Vagina (tissue), 2 donors: ENCODE measurements at regions not wholly inside any gene's neighbourhood (a gene's known extent, or its start where the extent isn't known, plus 50 kb on each side); places are given as distances from the start of the nearest gene placed in this dataset.
A peak's percentile ranks its signal among the peaks of the same experiment; 100 is the strongest.

ENCODE experiments used
- DNase-seq, 2 donors: peaks; one replicate each; pipeline ENCODE4 v3.0.0-alpha.2; 2017; ENCODE audit errors: extremely low spot score in 2 of 2
- H3K27ac ChIP-seq: fragments of 200-600 bp; sonication (generic); one replicate; pipeline ENCODE4 v1.5.1; 2019
- H3K27me3 ChIP-seq: fragments of 200-600 bp; sonication (generic); one replicate; pipeline ENCODE4 v1.5.1; 2019
- H3K36me3 ChIP-seq, 2 donors: fragments of 200-600 bp; sonication (generic); one replicate each; pipeline ENCODE4 v1.5.1; 2017 to 2019
- H3K4me1 ChIP-seq: fragments of 200-600 bp; sonication (generic); one replicate; pipeline ENCODE4 v1.5.1; 2019
- H3K4me3 ChIP-seq, 2 donors: fragments of 200-600 bp; sonication (generic); 1 replicate in 1 of 2; 2 replicates in 1 of 2; pipeline ENCODE4 v1.5.1; 2016 to 2019
- H3K9me3 ChIP-seq: fragments of 200-600 bp; sonication (generic); one replicate; pipeline ENCODE4 v1.5.1; 2019
- CTCF ChIP-seq, 3 experiments: fragments of 450-650 bp in 2 of 3; fragments of 200-600 bp in 1 of 3; sonication (generic) in 1 of 3; IDR thresholded peaks; one replicate each; pipeline ENCODE4 v1.5.1; 2017 to 2019; ENCODE audit warnings: antibody characterized with exemption in 3 of 3, mild to moderate bottlenecking in 2 of 3, moderate library complexity in 2 of 3
- POLR2A ChIP-seq, 2 donors: fragments of 450-650 bp; IDR thresholded peaks; one replicate each; pipeline ENCODE4 v1.6.1; 2017; ENCODE audit warnings: antibody characterized with exemption in 2 of 2, mild to moderate bottlenecking in 2 of 2, moderate library complexity in 2 of 2
- POLR2AphosphoS5 ChIP-seq, 2 donors: sonication (generic); formaldehyde crosslinking; IDR thresholded peaks; one replicate each; pipeline ENCODE4 v1.9.0; 2017; ENCODE audit warnings: antibody characterized with exemption in 2 of 2, mild to moderate bottlenecking in 2 of 2, low read depth in 1 of 2; ENCODE audit not compliant: insufficient read depth in 1 of 2
- intact Hi-C: fragments of 100-400 bp; cut with DNase I; formaldehyde crosslinking; loops from one replicate; pipeline ENCODE4 v1.15.1; 2023

- Histone ChIP-seq H3K4me1 (no peaks in the 10 kb centered on the region), H3K36me3 (no peaks in the 10 kb centered on the region), H3K27me3 (no peaks in the 10 kb centered on the region), H3K27ac (no peak overlapping the region), H3K9me3 (no peaks in the 10 kb centered on the region), H3K4me3 (no peak overlapping the region)
- DNase-seq: no peak
- intact Hi-C loops: no loop called here
- TF ChIP-seq POLR2AphosphoS5 (IDR thresholded peaks at IDR 0.05; ENCODE audit: insufficient read depth in 1 of 2, low read depth in 1 of 2): no peak
- TF ChIP-seq CTCF (IDR thresholded peaks at IDR 0.05): no peak
- no peak for TF ChIP-seq POLR2A (IDR thresholded peaks at IDR 0.05)
These were observed 424.5 kb downstream of the DMAC1 start for GRCh38 chr9:7375013-7375511.

GRCh38 chr9:7370988-7371387 is 428.6 kb downstream of the DMAC1 start:
- intact Hi-C loops: no loop called here
- Histone ChIP-seq H3K27me3 (no peaks in the 10 kb centered on the region), H3K4me1 (peaks cover 9% of the 10 kb centered on the region), H3K4me3 (no peak overlapping the region), H3K36me3 (no peaks in the 10 kb centered on the region), H3K27ac (no peak overlapping the region), H3K9me3 (no peaks in the 10 kb centered on the region)
- DNase-seq: no peak
- TF ChIP-seq POLR2A (IDR thresholded peaks at IDR 0.05) (no peak), CTCF (IDR thresholded peaks at IDR 0.05) (no peak), POLR2AphosphoS5 (IDR thresholded peaks at IDR 0.05; ENCODE audit: insufficient read depth in 1 of 2, low read depth in 1 of 2) (no peak)

DNA sequence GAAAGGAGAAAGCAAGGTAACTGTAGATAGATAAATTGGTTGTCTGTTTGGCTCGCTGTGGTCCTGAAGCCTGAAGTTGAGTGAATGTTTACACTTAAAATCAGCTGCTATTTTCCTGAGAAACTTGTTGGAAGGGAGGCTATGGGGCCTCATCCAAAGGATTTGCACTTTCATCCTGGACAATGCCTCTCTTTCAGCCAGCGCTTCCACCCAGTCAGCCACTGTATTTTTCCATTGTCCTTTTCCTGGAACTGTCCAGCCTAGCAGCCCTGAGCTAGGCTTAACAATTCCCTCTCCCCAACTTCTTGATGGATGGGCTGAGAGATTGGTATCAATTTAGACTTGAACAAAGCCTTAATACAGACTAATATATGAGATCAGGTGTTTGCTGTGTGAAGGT is 429.2 kb downstream of the DMAC1 start:
- no peak overlapping the region for H3K27ac ChIP-seq
- H3K4me3 ChIP-seq: no peak overlapping the region
- TF ChIP-seq CTCF (IDR thresholded peaks at IDR 0.05) (no peak), POLR2AphosphoS5 (IDR thresholded peaks at IDR 0.05; ENCODE audit: insufficient read depth in 1 of 2, low read depth in 1 of 2) (no peak)
- no peaks in the 10 kb centered on the region for H3K27me3 ChIP-seq
- H3K36me3 ChIP-seq: no peaks in the 10 kb centered on the region
- no peaks in the 10 kb centered on the region for H3K9me3 ChIP-seq
- intact Hi-C loops: no loop called here
- peaks cover 9% of the 10 kb centered on the region for H3K4me1 ChIP-seq
- DNase-seq: no peak

- Histone ChIP-seq H3K4me1 (peaks cover 9% of the 10 kb centered on the region), H3K27me3 (no peaks in the 10 kb centered on the region), H3K4me3 (no peak overlapping the region), H3K36me3 (no peaks in the 10 kb centered on the region), H3K27ac (no peak overlapping the region), H3K9me3 (no peaks in the 10 kb centered on the region)
- intact Hi-C loops: no loop called here
- TF ChIP-seq CTCF (IDR thresholded peaks at IDR 0.05) (no peak), POLR2AphosphoS5 (IDR thresholded peaks at IDR 0.05; ENCODE audit: insufficient read depth in 1 of 2, low read depth in 1 of 2) (no peak), POLR2A (IDR thresholded peaks at IDR 0.05) (no peak)
- no peak for DNase-seq
These were observed 430.2 kb downstream of the DMAC1 start for GRCh38 chr9:7369384-7369821.

GRCh38 chr9:7368410-7369292 is 430.9 kb downstream of the DMAC1 start:
- intact Hi-C loops: no loop called here
- peak in 1 of 2 donors; percentile 16 for TF ChIP-seq POLR2AphosphoS5 (IDR thresholded peaks at IDR 0.05; ENCODE audit: insufficient read depth in 1 of 2, low read depth in 1 of 2)
- no peak for TF ChIP-seq CTCF (IDR thresholded peaks at IDR 0.05)

More at GRCh38 chr9:7368410-7369292, 430.9 kb downstream of the DMAC1 start:
- Histone ChIP-seq H3K27me3 (no peaks in the 10 kb centered on the region), H3K27ac (no peak overlapping the region), H3K4me1 (peaks cover 9% of the 10 kb centered on the region), H3K4me3 (no peak overlapping the region), H3K36me3 (no peaks in the 10 kb centered on the region), H3K9me3 (no peaks in the 10 kb centered on the region)
- DNase-seq: no peak
